K562 (cell line): ENCODE measurements at regions not wholly inside any gene's neighbourhood (a gene's known extent, or its start where the extent isn't known, plus 50 kb on each side); places are given as distances from the start of the nearest gene placed in this dataset.

Source experiments
- CTCF ChIP-seq, 3 experiments: IDR thresholded peaks in 2 of 3; conservative IDR thresholded peaks in 1 of 3; 2 replicates each; pipeline ENCODE4 v1.5.1; 2011 to 2012; ENCODE audit warnings: low read length in 3 of 3, mild to moderate bottlenecking in 3 of 3, control low read depth in 2 of 3, improper control_type of control experiment in 1 of 3, inconsistent platforms in 1 of 3, low read depth in 1 of 3, mixed read lengths in 1 of 3, moderate library complexity in 1 of 3; ENCODE audit not compliant: insufficient read depth in 2 of 3
- DPF2 ChIP-seq: fragments of 450-650 bp; IDR thresholded peaks from 2 replicates; pipeline ENCODE4 v1.6.1; 2016
- MAZ ChIP-seq, 2 experiments: fragments of 450-650 bp in 1 of 2; sonication (generic) in 1 of 2; formaldehyde crosslinking; IDR thresholded peaks in 1 of 2; conservative IDR thresholded peaks in 1 of 2; 2 replicates each; pipeline versions ENCODE4 v1.4.0 to v1.5.0; 2020; ENCODE audit warnings: mild to moderate bottlenecking in 1 of 2, missing genetic modification reagents in 1 of 2
- NFE2L1 ChIP-seq: fragments of 450-650 bp; IDR thresholded peaks from 2 replicates; pipeline ENCODE4 v1.6.1; 2016; ENCODE audit warnings: missing genetic modification characterization, low read depth, mild to moderate bottlenecking, missing compliant biosample characterization, moderate library complexity, borderline replicate concordance
- POLR2AphosphoS5 ChIP-seq: IDR thresholded peaks from 2 replicates; pipeline ENCODE4 v1.6.1; 2011; ENCODE audit warnings: mild to moderate bottlenecking, low read depth, low read length, moderate library complexity; ENCODE audit not compliant: control insufficient read depth, insufficient read depth
- RFX7 ChIP-seq: fragments of 250-450 bp; sonication (Bioruptor Pico); IDR thresholded peaks from 2 replicates; pipeline ENCODE4 v1.5.1; 2021; ENCODE audit warnings: mild to moderate bottlenecking
- SMARCB1 ChIP-seq: IDR thresholded peaks from 2 replicates; pipeline ENCODE4 v1.6.1; 2011; ENCODE audit warnings: improper control_type of control experiment, low read depth; ENCODE audit not compliant: insufficient read length
- STAG1 ChIP-seq: sonication (generic); formaldehyde crosslinking; IDR thresholded peaks from 2 replicates; pipeline ENCODE4 v1.5.0; 2020; ENCODE audit warnings: missing genetic modification reagents, borderline replicate concordance
- ZFP1 ChIP-seq: fragments of 450-650 bp; formaldehyde crosslinking; IDR thresholded peaks from 2 replicates; pipeline ENCODE4 v1.4.0; 2020; ENCODE audit warnings: mild to moderate bottlenecking, mixed read lengths
- ZFP36 ChIP-seq: fragments of 150-350 bp; IDR thresholded peaks from 2 replicates; pipeline ENCODE4 v1.6.1; 2018; ENCODE audit warnings: low read length, low read depth; ENCODE audit not compliant: partially characterized antibody
- ZNF324 ChIP-seq: fragments of 250-450 bp; sonication (Bioruptor Pico); IDR thresholded peaks from 2 replicates; pipeline ENCODE4 v1.4.0; 2020; ENCODE audit warnings: mild to moderate bottlenecking
- ZNF77 ChIP-seq: fragments of 250-450 bp; sonication (Bioruptor Pico); IDR thresholded peaks from 2 replicates; pipeline ENCODE4 v1.5.0; 2020
- ZNF79 ChIP-seq: fragments of 250-450 bp; sonication (Bioruptor Pico); IDR thresholded peaks from 2 replicates; pipeline ENCODE4 v1.4.0; 2020; ENCODE audit warnings: low read depth, mild to moderate bottlenecking, moderate library complexity
- TF ChIP-seq, protein P1 (sequence below): sonication (generic); formaldehyde crosslinking; IDR thresholded peaks from 2 replicates; pipeline ENCODE4 v1.8.0; 2022; ENCODE audit warnings: missing genetic modification reagents, mild to moderate bottlenecking, borderline replicate concordance

DNA sequence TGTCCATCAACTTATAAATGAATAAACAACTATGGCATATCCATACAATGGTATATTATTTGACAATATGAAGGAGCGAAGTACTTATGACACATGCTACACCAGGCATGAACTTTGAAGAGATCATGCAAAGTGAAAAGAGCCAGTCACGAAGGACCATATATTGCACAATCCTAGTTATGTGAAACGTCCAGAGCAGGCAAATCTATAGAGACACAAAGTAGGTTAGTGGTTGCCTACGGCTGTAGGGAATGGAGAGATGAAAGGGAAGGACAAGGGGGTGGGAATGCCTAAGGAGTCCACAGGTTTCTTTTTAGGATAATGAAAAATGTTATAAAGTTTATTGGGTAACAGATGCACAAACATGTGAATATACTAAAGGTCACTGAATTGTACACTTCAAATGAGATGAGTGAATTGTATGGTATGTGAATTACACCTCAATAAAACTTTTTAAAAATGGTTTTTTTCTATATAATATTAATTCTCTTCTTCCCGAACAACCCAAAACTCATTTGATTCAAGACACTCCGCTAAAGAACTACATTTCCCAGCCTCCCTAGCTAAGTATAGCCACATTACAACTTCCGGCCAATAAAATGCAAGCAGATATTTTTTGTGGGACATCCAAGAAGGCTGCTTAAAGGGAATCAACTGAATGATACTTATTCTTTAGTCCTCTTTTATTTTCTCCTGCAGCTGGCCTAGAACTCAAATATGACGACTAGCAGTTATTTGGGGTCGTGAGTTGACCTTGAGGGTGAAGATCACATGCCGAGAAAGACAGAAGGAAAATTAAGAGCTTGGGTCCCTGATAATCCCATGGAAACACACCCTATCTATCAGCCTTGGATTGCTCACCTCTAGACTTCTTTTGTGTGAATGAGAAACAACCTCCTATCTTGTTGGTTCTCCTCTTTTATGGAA, 187.2 kb downstream of the TTC8 start:
- no peak for TF ChIP-seq POLR2AphosphoS5
- no peak for TF ChIP-seq ZNF324 (CRISPR knock-in tag)
- no peak for TF ChIP-seq RFX7 (CRISPR knock-in tag)
- no peak for TF ChIP-seq CTCF (IDR thresholded peaks at IDR 0.05 in 2 of 3, conservative IDR thresholded peaks at IDR 0.05 in 1 of 3; ENCODE audit: insufficient read depth in 2 of 3, low read depth in 1 of 3, low read length in 3 of 3)
- TF ChIP-seq, protein P1, sequence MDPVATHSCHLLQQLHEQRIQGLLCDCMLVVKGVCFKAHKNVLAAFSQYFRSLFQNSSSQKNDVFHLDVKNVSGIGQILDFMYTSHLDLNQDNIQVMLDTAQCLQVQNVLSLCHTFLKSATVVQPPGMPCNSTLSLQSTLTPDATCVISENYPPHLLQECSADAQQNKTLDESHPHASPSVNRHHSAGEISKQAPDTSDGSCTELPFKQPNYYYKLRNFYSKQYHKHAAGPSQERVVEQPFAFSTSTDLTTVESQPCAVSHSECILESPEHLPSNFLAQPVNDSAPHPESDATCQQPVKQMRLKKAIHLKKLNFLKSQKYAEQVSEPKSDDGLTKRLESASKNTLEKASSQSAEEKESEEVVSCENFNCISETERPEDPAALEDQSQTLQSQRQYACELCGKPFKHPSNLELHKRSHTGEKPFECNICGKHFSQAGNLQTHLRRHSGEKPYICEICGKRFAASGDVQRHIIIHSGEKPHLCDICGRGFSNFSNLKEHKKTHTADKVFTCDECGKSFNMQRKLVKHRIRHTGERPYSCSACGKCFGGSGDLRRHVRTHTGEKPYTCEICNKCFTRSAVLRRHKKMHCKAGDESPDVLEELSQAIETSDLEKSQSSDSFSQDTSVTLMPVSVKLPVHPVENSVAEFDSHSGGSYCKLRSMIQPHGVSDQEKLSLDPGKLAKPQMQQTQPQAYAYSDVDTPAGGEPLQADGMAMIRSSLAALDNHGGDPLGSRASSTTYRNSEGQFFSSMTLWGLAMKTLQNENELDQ (CRISPR knock-in tag), result no peak
- TF ChIP-seq NFE2L1 (tag), result no peak
- TF ChIP-seq ZFP36, result no peak
- TF ChIP-seq STAG1, result no peak
- TF ChIP-seq ZFP1 (CRISPR knock-in tag), result no peak
- TF ChIP-seq MAZ (CRISPR knock-in tag; conservative IDR thresholded peaks at IDR 0.05 in 1 of 2, IDR thresholded peaks at IDR 0.05 in 1 of 2), result no peak
- no peak for TF ChIP-seq DPF2
- no peak for TF ChIP-seq ZNF79
- no peak for TF ChIP-seq SMARCB1
- no peak for TF ChIP-seq ZNF77 (CRISPR knock-in tag)
